Cardiac fibroblast (primary cell): ENCODE measurements at regions not wholly inside any gene's neighbourhood (a gene's known extent, or its start where the extent isn't known, plus 50 kb on each side); places are given as distances from the start of the nearest gene placed in this dataset.

Experiments
- DNase-seq, 2 donors: peaks; one replicate each; pipeline versions ENCODE4 v3.0.0 to v3.0.0-alpha.2; 2010; ENCODE audit warnings: low read depth in 2 of 2
- H3K4me3 ChIP-seq, 2 donors: replicated peaks in 1 of 2; 1 replicate in 1 of 2; 2 replicates in 1 of 2; pipeline ENCODE4 v1.5.1; 2011; ENCODE audit warnings: low read depth in 2 of 2, low read length in 2 of 2, mild to moderate bottlenecking in 2 of 2, moderate library complexity in 1 of 2
- CTCF ChIP-seq: IDR thresholded peaks from one replicate; pipeline ENCODE4 v1.5.1; 2011; ENCODE audit warnings: low read depth, mild to moderate bottlenecking, low read length, inconsistent platforms

- no peak for TF ChIP-seq CTCF
- H3K4me3 ChIP-seq: no peak overlapping the region
- DNase-seq: no peak
Measured at GRCh38 chr1:60894130-60894529, 188.2 kb upstream of the NFIA start.

GRCh38 chr1:60893136-60893930 is 189.0 kb upstream of the NFIA start:
- H3K4me3 ChIP-seq: no peak overlapping the region
- TF ChIP-seq CTCF: no peak
- no peak for DNase-seq

- DNase-seq: no peak
Measured at GRCh38 chr1:60891765-60892164, 190.6 kb upstream of the NFIA start.

GRCh38 chr1:60891281-60891680 is 191.1 kb upstream of the NFIA start:
- DNase-seq: no peak
- TF ChIP-seq CTCF: no peak
- no peak overlapping the region for H3K4me3 ChIP-seq

More at GRCh38 chr1:60891765-60892164, 190.6 kb upstream of the NFIA start:
- no peak overlapping the region for H3K4me3 ChIP-seq
- TF ChIP-seq CTCF: no peak

- TF ChIP-seq CTCF: no peak
- DNase-seq: no peak
- H3K4me3 ChIP-seq: no peak overlapping the region
Measured at GRCh38 chr1:60890664-60891063, 191.7 kb upstream of the NFIA start.

- TF ChIP-seq CTCF: no peak
- DNase-seq: no peak
- no peak overlapping the region for H3K4me3 ChIP-seq
Measured at GRCh38 chr1:60889709-60890108, 192.7 kb upstream of the NFIA start.

- no peak for DNase-seq
- no peak overlapping the region for H3K4me3 ChIP-seq
- TF ChIP-seq CTCF: no peak
Measured at GRCh38 chr1:60888126-60888525, 194.2 kb upstream of the NFIA start.
